Tongue (tissue), 1 donor: ENCODE measurements at regions not wholly inside any gene's neighbourhood (a gene's known extent, or its start where the extent isn't known, plus 50 kb on each side); places are given as distances from the start of the nearest gene placed in this dataset.

ENCODE experiments used
- DNase-seq: peaks from one replicate; pipeline ENCODE4 v3.0.0-alpha.2; 2015

DNA sequence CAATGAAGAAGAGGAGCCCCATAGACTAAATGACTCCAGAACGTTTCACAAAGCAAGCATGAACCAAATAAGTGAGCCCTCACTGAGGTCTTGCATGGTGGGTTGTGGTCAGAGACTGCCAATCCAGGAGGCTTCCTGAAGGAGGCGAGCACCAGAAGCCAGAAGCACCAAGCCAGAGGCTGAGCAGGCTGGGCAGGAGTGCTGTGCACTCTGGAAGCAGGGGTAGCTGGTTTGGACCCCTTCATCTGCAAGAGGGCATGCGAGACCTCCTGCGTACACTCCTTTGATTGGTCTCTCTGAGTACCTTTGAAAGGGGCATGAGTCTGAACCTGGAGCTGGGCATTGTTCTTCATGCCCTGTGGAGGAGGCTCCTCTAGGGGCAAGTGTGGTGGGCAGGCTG is 192.5 kb downstream of the HAUS1 start:
- DNase-seq = no peak

DNA sequence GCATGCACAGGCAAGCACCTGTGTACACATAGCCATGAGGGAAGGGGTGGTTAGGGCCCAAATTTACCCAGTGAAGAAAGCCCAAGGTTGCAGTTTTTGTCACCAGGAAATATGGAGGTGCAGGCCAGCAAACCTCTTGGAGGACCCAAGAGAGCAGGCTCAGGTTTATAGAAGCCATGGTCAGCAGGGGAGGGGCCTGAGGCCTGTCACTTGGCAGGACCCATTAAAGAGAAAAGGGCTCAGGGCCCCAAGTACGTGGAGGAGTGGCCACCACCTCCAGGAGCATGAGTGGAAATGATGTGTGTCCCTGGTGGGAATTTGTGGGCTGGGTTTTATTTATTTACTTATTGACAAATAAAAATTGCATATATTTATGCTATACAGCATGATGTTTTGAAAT is 192.9 kb downstream of the HAUS1 start:
- no peak for DNase-seq

GRCh38 chr18:46297621-46298020 is 193.4 kb downstream of the HAUS1 start:
- no peak for DNase-seq

GRCh38 chr18:46298511-46298910 is 194.3 kb downstream of the HAUS1 start:
- DNase-seq = no peak

- DNase-seq = no peak
Measured at GRCh38 chr18:46299465-46300008, 195.4 kb downstream of the HAUS1 start.

DNA sequence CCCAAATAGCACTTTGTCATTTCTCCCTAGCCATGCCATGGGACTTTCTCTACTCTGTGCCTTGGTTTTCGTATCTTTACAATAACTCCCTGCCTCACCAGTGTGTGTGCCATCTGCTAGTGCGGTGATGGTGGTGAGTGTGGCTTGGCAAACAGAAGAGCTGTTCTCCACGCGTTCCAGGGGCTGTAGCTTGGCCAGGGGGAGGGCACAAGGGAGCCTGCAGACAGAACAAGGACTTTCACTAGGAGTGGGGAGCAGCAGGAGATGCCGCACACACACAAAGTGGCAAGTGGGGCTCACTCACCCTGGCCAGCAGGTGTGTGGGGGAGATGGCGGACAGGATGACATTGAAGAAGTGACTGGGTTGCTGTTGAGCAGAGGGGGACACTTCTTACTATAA is 196.9 kb downstream of the HAUS1 start:
- peak; percentile 50 for DNase-seq

DNA sequence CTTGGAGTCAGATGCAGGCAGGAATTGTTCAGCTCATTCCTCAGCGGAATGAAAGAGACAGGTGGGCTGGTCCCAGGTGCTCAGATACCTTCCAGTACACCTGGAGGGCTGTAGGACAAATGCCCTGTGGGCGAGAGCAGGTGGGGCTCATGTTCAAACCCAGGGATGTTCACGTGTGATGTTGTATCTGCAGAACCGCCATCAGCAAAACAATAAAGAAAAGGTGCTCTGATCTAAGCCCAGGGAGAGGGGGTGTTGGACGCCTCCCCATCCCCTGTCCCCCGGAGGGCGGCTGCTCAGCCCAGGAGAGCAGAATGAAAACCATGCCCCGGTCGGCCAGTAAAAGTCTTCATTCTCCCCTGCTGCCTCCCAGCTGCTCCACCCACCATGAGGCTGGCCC is 197.4 kb downstream of the HAUS1 start:
- DNase-seq = no peak

GRCh38 chr18:46302528-46303485 is 198.6 kb downstream of the HAUS1 start:
- no peak for DNase-seq

DNA sequence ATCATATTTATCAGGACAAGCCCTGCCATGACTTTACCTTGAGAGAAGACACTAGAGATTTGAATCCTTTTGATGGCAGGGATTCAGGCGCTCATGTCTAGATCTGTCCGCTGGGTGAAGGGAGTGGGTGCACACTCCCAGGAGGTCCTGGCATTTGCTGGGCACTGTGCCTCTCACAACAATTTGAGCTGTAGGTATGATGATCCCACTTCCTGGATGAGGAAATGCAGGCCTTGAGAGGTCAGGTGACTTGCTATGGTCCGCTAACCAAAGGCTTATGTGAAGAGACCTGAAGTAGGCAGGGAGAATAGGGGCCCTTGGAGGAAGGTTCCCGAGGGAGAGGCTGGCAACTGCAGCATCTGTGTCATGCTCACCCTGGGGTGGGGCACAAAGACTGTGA is 206.1 kb downstream of the HAUS1 start:
- no peak for DNase-seq

GRCh38 chr18:46310675-46311345 is 206.6 kb downstream of the HAUS1 start:
- no peak for DNase-seq

DNA sequence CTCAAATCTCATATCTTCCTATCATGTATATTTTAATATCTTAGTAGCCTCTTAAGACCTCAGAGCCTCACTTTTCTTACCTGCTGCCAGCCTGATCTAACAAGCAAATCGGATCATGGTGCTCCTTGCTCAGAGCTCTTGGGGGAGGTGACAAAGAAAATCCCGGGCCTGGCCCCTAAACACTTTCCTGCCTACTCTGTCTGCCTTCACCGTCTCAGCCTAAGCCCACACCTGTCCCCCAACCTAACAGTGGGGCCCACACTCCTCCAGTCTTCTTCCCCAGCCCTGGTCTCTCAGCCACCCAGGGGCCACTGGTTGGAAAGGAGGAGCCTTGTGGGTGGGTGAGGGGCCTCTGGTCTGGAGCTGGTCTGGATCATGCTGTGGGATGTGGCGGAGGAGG is 207.3 kb downstream of the HAUS1 start:
- DNase-seq = no peak

DNA sequence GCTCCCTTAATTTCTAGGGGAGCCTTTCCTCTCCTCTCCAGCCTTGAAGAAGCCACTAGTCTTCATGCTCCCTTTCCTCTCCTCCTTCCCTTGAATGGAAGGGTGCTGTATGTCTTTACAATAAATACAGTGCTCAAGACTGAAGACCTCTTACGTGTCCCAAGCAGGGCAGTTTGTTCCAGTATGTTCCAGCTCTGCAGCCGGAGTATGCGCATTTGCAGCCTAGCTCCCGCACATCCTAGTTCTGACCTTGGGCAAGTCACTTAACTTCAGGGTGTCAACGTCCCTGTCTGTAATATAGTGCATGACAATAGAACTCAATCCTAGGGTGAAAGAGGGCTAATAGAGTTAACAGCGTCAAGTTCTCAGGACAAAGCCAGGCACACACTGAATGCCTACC is 208.0 kb downstream of the HAUS1 start:
- no peak for DNase-seq

GRCh38 chr18:46313521-46313920 is 209.3 kb downstream of the HAUS1 start:
- no peak for DNase-seq

DNA sequence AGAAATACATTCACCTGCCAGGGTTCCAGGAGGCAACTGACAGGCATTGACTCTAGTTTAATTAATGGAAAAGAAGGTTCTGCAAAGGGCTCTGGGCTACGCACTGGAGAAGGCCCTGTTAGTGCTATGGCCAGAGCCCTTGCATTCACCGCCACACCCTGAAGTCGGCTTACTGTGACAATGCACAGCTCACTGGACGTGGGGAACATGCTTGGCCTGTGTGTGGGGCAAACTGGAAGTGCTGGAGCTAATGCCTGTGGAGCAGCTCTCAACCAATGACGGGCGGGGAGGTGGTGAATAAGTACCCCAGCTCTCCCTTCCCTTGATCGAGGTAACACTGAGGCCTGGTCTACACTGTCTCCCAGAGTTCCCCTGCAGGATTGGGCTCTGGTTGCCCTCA is 209.8 kb downstream of the HAUS1 start:
- DNase-seq = no peak

- no peak for DNase-seq
Measured at GRCh38 chr18:46315161-46315560, 211.0 kb downstream of the HAUS1 start.

- no peak for DNase-seq
Measured at GRCh38 chr18:46318356-46318755, 214.2 kb downstream of the HAUS1 start.

DNA sequence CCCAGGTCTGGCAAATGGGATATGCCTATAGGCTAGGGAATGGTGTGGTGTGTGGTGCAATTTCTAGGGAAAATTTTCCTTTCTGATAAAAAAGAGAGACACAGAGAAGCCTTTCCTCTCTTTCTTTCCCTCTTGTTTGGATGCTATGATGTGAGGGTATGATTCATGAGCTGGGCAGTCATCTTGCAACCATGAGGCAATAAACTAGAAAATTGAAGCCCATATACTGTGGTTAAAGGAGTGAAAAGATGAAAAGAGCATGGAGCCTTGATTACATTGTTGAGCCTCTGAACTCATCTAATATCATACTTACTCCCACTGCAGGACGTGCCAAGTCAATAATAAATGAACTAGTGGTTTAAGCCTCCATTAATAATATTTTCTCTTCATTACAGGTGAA is 215.6 kb downstream of the HAUS1 start:
- no peak for DNase-seq

DNA sequence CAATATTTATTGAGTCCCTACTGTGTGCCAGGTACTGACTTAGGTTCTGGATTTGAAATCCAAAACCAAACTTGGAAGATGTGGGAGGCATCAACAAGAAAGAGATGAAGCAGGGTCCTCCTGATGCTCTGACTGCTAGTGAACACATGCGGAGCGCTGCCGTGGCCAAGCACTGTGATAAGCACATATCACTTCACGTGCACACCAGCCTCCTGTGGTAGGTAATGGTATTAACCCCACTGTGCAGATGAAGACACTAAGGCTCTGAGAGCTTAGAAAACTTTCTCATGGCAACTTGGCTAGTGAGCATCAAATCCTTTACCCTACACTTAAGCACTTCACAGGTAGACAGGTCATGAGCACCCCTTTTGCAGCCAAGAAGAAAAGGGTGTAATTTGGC is 216.1 kb downstream of the HAUS1 start:
- DNase-seq = no peak

DNA sequence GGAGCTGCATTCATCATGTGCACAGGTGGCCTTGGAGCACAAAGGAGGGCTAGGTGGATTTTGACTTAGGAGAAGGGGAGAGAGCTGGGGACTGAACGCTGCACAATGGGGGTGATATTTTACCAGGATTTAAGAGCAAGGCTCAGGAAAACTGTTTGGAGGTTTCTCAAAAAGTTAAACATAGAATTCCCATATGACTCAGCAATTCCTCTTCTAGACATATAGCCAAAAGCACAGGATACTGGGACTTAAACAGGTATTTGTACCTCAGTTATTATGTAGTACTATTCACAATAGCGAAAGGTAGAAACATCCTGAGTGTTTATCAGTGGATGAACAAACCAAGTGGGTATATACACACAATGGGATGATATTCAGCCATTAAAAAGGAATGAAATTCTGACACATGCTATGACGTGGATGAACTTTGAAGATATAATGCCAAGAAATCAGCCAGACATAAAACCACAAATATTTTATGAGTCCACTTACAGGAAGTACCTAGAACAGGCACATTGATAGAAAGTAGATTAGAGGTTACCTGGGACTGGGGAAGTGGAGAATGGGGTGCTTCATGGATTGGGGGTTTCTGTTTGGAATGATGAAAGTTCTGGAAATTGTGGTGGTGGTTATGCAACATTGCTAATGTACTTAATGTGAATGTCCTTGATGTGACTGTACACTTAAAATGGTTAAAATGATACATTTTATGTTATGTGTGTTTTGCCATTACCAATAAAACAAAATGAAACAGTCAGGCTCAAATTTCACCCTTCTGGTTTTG is 216.9 kb downstream of the HAUS1 start:
- DNase-seq = no peak

DNA sequence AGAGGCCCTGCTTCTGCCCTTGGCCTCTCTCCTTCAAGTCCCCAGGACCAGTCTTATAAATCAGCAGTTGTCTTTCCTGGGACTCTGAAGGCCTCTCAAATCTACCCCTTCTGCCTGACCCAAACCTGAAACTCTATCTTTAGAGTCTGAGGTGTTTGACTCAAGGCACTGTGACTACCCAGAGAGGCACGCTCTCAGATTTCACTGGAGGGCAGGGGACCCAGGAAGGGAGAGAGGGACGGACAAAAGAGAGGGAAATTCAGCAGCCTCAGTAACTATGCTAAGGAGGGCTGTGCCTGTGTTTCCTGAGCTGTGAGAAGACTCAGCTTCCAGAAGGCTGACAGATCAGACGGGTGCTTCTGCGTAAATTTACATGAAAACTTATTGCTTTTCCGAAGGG is 217.8 kb downstream of the HAUS1 start:
- DNase-seq = peak; percentile 16

DNA sequence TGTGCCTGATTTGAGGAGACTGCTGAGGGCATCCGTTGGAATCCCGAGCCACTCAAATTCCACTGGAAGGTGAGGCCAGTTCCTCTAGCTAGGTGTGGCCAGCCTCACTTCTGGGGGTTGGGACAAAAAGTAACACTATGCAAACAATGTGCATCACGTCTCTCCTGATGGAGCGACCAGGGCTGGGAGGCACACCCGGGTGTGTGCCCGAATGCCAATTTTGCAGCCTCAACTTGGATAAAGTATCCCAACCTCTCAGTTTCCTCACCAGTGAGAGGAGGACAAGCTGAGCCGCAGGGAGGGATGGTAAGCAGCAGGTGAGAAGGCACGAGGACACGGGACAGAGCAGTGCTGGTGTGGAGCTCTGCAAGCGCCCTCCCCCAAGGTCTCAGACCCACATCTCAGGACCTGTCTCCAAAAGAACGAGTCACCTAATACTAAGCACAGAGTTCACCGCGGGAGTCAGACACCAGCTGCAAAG is 218.3 kb downstream of the HAUS1 start:
- DNase-seq = peak; percentile 7

GRCh38 chr18:46322941-46323340 is 218.8 kb downstream of the HAUS1 start:
- DNase-seq = no peak
